ENCODE measurements at regions not wholly inside any gene's neighbourhood (a gene's known extent, or its start where the extent isn't known, plus 50 kb on each side); places are given as distances from the start of the nearest gene placed in this dataset.
"Not testable (repeated sequence)": the region's sequence is repeated elsewhere in the genome, so short reads cannot be mapped to it uniquely, and the experiment has no call there.

DNA sequence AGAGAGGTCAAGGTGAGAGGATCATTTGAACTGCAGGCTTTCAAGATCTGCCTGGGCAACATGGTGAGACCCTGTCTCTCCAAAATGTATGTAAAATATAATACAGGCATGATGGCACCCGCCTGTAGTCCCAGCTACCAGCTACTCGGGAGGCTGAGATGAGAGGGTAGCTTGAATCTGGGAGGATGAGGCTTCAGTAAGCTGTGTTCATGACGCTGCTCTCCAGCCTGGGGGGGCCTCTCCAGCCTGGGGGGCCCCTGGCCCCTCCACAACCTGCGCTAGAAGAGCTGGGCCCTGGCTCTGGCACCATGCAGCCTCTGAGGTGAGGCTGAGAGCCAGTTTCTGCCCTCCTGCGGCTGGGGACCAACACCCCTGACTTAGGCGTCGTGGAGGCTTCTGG is 85.3 kb downstream of the POTEH start:
- TF ChIP-seq, protein P1, sequence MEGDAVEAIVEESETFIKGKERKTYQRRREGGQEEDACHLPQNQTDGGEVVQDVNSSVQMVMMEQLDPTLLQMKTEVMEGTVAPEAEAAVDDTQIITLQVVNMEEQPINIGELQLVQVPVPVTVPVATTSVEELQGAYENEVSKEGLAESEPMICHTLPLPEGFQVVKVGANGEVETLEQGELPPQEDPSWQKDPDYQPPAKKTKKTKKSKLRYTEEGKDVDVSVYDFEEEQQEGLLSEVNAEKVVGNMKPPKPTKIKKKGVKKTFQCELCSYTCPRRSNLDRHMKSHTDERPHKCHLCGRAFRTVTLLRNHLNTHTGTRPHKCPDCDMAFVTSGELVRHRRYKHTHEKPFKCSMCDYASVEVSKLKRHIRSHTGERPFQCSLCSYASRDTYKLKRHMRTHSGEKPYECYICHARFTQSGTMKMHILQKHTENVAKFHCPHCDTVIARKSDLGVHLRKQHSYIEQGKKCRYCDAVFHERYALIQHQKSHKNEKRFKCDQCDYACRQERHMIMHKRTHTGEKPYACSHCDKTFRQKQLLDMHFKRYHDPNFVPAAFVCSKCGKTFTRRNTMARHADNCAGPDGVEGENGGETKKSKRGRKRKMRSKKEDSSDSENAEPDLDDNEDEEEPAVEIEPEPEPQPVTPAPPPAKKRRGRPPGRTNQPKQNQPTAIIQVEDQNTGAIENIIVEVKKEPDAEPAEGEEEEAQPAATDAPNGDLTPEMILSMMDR (IDR thresholded peaks at IDR 0.05): not testable (repeated sequence)
- TF ChIP-seq EP300, POLR2A (IDR thresholded peaks at IDR 0.05): not testable (repeated sequence)
